ENCODE measurements at regions not wholly inside any gene's neighbourhood (a gene's known extent, or its start where the extent isn't known, plus 50 kb on each side); places are given as distances from the start of the nearest gene placed in this dataset.

- H3K36me3 ChIP-seq (ENCODE audit: low read length): no peaks in the 10 kb centered on the region
- no peak overlapping the region for H3K4me3 ChIP-seq (ENCODE audit: insufficient read depth, low read length, poor library complexity, severe bottlenecking)
- H3K4me2 ChIP-seq (ENCODE audit: low read depth, low read length, poor library complexity, severe bottlenecking): no peak overlapping the region
- no peaks in the 10 kb centered on the region for H3F3A ChIP-seq (ENCODE audit: insufficient read depth)
- H3K9me3 ChIP-seq (ENCODE audit: insufficient read depth, low read length): no peaks in the 10 kb centered on the region
- no peak overlapping the region for H2AFZ ChIP-seq (ENCODE audit: low read depth, low read length, severe bottlenecking)
- no peaks in the 10 kb centered on the region for H4K20me1 ChIP-seq (ENCODE audit: low read depth, low read length)
- H3K9me2 ChIP-seq (replicated peaks; ENCODE audit: insufficient read depth, low read length): no peaks in the 10 kb centered on the region
- TF ChIP-seq EZH2phosphoT487 (conservative IDR thresholded peaks at IDR 0.05; ENCODE audit: low read length) (no peak), CTCF (IDR thresholded peaks at IDR 0.05; ENCODE audit: insufficient read depth, low read length, poor library complexity, severe bottlenecking) (no peak)
- no peaks in the 10 kb centered on the region for H3K79me2 ChIP-seq (ENCODE audit: insufficient read depth, low read length)
- no peak overlapping the region for H3K9ac ChIP-seq (ENCODE audit: low read length)
- H3K27ac ChIP-seq (ENCODE audit: low read depth, low read length): no peak overlapping the region
- H3K27me3 ChIP-seq (ENCODE audit: low read length): no peaks in the 10 kb centered on the region
Observed at GRCh38 chr16:59887856-59888255, 1153.7 kb upstream of the GOT2 start.

GRCh38 chr16:59886021-59886420, 1151.9 kb upstream of the GOT2 start:
- Histone ChIP-seq H3K9me2 (replicated peaks; ENCODE audit: insufficient read depth, low read length) (no peaks in the 10 kb centered on the region), H3K4me3 (ENCODE audit: insufficient read depth, low read length, poor library complexity, severe bottlenecking) (no peak overlapping the region), H3K36me3 (ENCODE audit: low read length) (no peaks in the 10 kb centered on the region), H3K79me2 (ENCODE audit: insufficient read depth, low read length) (no peaks in the 10 kb centered on the region), H3K27ac (ENCODE audit: low read depth, low read length) (no peak overlapping the region), H4K20me1 (ENCODE audit: low read depth, low read length) (no peaks in the 10 kb centered on the region), H3K9me3 (ENCODE audit: insufficient read depth, low read length) (no peaks in the 10 kb centered on the region), H3F3A (ENCODE audit: insufficient read depth) (no peaks in the 10 kb centered on the region), H3K9ac (ENCODE audit: low read length) (no peak overlapping the region), H3K27me3 (ENCODE audit: low read length) (no peaks in the 10 kb centered on the region), H2AFZ (ENCODE audit: low read depth, low read length, severe bottlenecking) (no peak overlapping the region), H3K4me2 (ENCODE audit: low read depth, low read length, poor library complexity, severe bottlenecking) (no peak overlapping the region)
- TF ChIP-seq CTCF (IDR thresholded peaks at IDR 0.05; ENCODE audit: insufficient read depth, low read length, poor library complexity, severe bottlenecking) (no peak), EZH2phosphoT487 (conservative IDR thresholded peaks at IDR 0.05; ENCODE audit: low read length) (no peak)

- Histone ChIP-seq H3K9me2 (replicated peaks; ENCODE audit: insufficient read depth, low read length) (no peaks in the 10 kb centered on the region), H3K9ac (ENCODE audit: low read length) (no peak overlapping the region), H3K27ac (ENCODE audit: low read depth, low read length) (no peak overlapping the region), H2AFZ (ENCODE audit: low read depth, low read length, severe bottlenecking) (no peak overlapping the region), H3K27me3 (ENCODE audit: low read length) (no peaks in the 10 kb centered on the region), H4K20me1 (ENCODE audit: low read depth, low read length) (no peaks in the 10 kb centered on the region), H3K9me3 (ENCODE audit: insufficient read depth, low read length) (no peaks in the 10 kb centered on the region), H3K4me3 (ENCODE audit: insufficient read depth, low read length, poor library complexity, severe bottlenecking) (no peak overlapping the region), H3K4me2 (ENCODE audit: low read depth, low read length, poor library complexity, severe bottlenecking) (no peak overlapping the region), H3K79me2 (ENCODE audit: insufficient read depth, low read length) (no peaks in the 10 kb centered on the region), H3K36me3 (ENCODE audit: low read length) (no peaks in the 10 kb centered on the region), H3F3A (ENCODE audit: insufficient read depth) (no peaks in the 10 kb centered on the region)
- TF ChIP-seq EZH2phosphoT487 (conservative IDR thresholded peaks at IDR 0.05; ENCODE audit: low read length): no peak
- no peak for TF ChIP-seq CTCF (IDR thresholded peaks at IDR 0.05; ENCODE audit: insufficient read depth, low read length, poor library complexity, severe bottlenecking)
Observed at GRCh38 chr16:59881376-59881775, 1147.3 kb upstream of the GOT2 start.

GRCh38 chr16:59880611-59881010, 1146.5 kb upstream of the GOT2 start:
- no peaks in the 10 kb centered on the region for H3K79me2 ChIP-seq (ENCODE audit: insufficient read depth, low read length)
- no peaks in the 10 kb centered on the region for H3K36me3 ChIP-seq (ENCODE audit: low read length)
- no peaks in the 10 kb centered on the region for H3K9me2 ChIP-seq (replicated peaks; ENCODE audit: insufficient read depth, low read length)
- H3K9ac ChIP-seq (ENCODE audit: low read length): no peak overlapping the region
- H4K20me1 ChIP-seq (ENCODE audit: low read depth, low read length): no peaks in the 10 kb centered on the region
- H3K9me3 ChIP-seq (ENCODE audit: insufficient read depth, low read length): no peaks in the 10 kb centered on the region
- no peak overlapping the region for H3K4me2 ChIP-seq (ENCODE audit: low read depth, low read length, poor library complexity, severe bottlenecking)
- H2AFZ ChIP-seq (ENCODE audit: low read depth, low read length, severe bottlenecking): no peak overlapping the region
- TF ChIP-seq CTCF (IDR thresholded peaks at IDR 0.05; ENCODE audit: insufficient read depth, low read length, poor library complexity, severe bottlenecking) (no peak), EZH2phosphoT487 (conservative IDR thresholded peaks at IDR 0.05; ENCODE audit: low read length) (no peak)
- H3K4me3 ChIP-seq (ENCODE audit: insufficient read depth, low read length, poor library complexity, severe bottlenecking): no peak overlapping the region
- H3K27me3 ChIP-seq (ENCODE audit: low read length): no peaks in the 10 kb centered on the region
- H3F3A ChIP-seq (ENCODE audit: insufficient read depth): no peaks in the 10 kb centered on the region
- no peak overlapping the region for H3K27ac ChIP-seq (ENCODE audit: low read depth, low read length)

All from SU-DHL-6 (cell line).